Stimulated activated CD4-positive, alpha-beta T cell treated with anti-CD3 and anti-CD28 coated beads, TNF-alpha, amount 100 ng/mL, for 4 hours (primary cell): ENCODE measurements at regions not wholly inside any gene's neighbourhood (a gene's known extent, or its start where the extent isn't known, plus 50 kb on each side); places are given as distances from the start of the nearest gene placed in this dataset.

ENCODE experiments used
- DNase-seq, 3 experiments: peaks; one replicate each; pipeline ENCODE4 v3.0.0-alpha.2; 2020; ENCODE audit warnings: low read depth in 3 of 3

DNA sequence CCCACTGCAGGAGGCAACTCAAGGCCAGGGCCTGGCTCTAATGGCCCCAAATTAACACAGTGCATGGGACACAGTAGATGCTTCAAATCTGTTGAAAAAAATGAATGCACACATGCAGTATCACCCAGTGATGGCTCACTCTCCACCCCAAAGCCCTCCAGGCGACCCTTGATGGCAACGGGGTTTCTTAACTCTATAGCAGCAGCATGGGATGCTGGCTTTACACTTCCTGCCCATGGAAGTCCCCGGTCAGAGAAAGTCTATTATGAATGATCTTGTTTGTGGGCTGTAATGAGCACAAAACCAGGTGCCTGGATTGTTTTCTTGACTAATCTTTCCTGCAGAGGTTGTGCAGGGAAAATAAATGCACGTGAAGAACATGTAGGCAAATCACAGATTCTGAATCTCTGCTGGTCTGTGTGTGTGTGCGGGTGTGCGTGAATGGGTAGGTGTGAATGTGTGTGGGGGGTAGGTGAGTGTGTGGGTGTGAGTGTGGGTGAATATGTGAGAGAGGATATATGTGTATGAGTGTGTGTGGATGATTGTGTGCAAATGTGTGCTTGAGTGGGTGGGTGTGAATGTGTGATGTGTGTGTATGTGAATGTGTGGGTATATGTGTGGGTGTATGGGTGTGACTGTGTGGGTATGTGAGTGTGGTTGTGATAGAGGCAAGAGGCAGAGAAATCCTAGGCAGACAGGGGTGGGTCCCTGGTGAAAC, 60.1 kb upstream of the MLN start:
- DNase-seq, result peak in 1 of 3 experiments; percentile 7

DNA sequence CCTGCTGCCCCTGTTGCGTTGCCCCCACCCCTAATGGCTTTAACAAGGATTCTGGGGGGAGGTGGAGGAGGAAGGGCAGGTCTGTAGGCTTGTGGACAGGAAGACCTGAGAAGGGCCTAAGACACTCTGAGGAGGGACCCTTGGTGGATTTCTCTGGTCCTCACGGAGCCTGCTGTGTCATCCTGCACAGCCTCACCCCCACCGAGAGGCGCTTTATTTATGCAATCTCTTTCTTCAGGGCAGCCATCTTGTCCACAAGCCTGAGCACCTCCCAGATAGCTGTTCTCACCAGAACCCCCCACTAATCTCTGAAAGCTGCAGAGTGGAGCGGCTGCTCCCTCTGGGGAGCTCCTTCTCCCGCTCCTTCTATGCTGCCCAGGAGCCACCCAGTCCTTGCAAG, 59.3 kb upstream of the MLN start:
- no peak for DNase-seq

DNA sequence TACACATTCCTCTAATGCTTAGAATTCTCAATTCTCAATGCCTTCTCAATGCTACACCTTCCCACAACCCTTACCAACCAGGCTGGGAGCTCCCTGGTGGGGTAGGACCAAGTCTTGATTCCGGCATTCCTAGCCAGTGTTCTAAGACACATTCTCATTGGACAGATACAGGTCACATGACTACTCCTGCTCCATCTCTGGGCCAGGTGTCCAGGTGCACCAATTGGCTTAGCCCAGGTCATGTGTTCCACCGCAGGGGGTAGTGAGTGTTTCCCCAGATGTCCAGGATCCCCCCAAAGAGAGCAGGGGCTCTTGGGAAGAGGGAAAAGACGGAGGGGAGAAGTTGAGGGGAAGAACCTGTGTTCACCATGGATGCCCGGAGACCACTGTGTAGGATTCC, 58.7 kb upstream of the MLN start:
- DNase-seq, result no peak

DNA sequence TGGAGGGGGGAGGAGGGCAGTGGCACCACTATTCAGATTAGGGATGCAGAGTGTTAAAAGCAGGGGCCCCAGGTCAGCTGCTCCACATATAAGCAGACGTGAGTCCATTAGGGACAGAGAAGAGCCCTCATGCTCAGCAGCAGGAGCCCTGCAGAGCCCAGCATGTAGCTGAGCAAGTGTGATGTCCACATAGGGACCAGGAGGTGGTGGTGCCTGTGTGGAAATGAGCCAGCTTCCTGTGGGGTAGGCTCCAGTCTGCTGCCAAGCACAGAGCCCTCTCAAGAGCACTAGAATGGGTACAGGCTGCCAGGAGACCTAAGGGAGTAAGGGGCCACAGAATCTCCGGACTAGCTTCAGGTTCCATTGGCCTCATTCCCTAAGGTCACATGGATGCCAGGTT, 57.9 kb upstream of the MLN start:
- no peak for DNase-seq

DNA sequence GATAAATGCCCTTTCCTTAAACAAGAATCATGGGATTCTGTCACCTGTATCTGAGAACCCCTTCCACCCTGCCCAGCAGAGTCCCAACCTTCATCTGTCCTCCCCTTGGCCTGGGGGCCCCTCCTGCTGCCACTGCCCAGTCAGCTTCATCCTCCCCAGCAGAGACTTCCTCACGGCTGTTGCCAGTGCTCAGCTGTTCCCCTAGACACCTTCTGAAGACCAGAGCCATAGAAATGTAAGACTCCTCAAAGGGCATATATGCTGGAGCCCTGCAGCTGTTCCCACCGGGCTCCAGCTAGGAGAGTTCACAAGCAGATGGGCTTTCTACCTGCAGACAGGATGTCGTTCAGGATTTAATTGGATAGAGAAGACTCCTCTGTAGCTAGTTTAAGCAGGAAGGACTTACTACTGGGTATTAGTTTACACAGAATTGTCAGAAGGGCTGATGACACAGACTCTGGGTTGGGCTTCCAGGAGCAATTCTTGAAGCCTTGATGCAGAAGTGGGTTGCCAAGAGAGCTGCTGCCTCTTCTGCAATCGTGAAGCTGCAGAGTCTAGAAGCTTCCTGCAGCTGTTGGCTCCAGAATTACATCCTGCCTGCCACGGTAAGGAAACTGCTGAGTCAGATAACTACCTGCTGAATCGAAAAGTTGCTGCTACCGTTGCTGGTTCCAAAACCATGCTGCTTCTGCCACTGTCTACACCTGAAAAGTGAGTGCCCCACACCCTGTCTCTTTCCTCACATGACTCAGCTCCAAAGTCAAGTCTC, 57.1 kb upstream of the MLN start:
- DNase-seq, result no peak

DNA sequence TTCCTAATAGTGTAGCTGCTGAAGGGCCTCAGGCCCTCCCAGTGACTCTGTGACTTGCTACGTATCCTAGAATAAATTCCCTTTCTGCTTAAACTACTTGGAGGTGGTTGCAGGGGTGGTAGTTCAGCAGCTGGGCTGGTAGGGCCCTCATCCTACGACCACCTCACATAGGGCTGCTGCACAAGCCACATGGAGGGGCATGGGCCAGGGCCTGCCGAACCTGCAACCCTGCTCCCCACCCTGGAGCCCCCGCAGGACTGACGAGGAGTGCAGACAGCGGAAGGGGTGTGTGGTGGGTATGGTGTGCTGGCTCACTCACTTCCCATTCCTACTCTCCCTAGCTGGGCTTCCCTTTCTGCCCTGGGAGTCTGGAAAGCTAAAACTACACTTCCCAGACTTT, 56.2 kb upstream of the MLN start:
- no peak for DNase-seq

DNA sequence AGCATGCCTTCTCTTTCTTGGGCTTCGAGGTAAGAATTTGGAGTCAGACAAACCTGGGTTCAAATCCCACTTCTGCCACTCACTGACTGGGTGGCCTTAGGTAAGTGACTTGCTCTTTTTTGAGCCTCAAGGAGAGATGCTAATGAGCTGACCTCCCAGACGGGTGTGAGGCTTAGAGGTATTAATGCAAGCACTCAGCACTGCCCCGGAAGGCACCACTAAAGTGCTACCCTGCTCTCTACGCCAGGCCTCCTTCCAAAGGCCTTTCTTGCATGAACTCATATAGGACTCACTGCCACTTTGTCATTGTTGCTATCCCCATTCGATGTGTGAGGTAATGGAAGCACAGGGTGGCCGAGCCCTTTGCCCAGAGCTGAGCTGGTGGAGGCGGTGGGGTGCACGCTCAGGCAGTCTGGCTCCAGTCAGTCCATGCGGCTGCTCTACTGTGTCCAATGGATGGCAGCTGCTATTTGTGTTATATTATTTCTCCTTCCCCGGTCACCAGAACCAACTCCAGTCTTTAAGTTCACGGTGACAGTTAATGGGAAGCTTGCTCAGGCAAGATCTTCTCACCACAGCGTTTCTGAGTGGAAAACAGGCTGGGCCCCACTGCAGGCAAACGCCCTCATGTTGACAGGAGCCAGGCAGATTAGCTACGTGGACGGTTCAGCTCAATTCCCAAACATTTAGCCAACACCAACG, 55.2 kb upstream of the MLN start:
- no peak for DNase-seq

DNA sequence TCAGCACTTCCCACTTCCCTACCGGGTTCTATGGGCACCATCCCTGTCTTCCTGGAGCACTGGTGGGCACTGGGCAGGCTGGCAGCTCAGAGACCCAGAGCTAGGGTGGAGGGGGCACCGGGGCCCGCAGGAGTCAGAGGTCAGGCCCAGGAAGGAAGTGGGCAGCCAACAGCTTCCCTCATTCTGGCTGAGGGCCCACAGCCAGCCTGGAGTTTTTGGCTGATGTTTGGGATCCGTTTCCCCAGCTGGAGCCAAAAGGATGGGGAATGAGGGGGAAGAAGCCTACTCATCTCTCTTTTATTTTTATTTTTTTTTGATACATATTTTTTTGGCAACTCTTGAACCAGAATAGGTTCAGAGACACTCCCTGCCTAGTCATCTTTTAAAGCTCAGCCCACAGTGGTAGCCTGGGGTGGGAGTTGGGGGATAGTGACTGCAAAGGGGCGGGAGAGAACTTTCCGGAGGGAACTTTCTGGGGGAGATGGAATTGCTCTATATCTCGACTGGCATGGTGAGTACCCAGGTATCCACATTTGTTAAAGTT, 54.2 kb upstream of the MLN start:
- DNase-seq, result no peak

DNA sequence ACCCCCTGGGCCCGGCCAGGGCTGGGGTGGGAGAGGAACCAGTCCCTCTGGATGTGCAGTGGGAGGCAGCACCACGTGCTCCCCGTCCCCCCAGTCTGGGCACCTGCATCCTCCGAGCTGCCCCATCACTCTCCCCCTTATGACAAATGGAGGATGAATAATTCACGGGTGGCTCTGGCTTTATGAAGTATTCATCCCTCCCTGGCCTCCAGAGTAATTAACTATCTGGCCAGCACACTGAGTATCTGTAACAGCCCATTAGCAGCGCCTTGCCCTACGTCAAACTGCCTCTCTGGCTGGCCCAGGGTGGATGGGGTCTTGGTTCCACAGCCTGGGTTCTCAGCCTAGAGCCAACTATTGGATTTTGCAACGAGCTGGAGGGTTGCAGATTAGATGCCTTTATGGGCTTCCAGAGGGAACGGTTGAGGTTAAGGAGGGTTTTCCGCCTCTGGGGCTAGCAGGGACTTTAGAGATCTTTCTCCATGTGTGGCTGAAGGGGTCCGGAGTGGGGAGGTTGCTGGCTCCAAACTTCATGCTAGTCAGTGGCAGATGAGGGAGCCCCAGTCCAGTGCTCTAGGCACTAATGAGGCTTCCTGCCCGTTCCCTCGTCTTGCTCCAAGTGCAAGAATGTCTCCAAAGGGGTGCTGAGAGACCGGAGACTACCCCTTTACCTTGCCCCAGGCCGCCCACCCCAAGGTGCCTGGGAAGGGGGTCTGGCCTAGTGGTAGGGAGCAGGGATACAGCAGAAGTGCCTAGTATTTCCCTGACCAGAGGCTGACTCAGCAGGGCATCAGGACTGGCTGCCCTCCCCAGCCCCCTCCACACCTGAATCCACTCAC, 53.5 kb upstream of the MLN start:
- no peak for DNase-seq

DNA sequence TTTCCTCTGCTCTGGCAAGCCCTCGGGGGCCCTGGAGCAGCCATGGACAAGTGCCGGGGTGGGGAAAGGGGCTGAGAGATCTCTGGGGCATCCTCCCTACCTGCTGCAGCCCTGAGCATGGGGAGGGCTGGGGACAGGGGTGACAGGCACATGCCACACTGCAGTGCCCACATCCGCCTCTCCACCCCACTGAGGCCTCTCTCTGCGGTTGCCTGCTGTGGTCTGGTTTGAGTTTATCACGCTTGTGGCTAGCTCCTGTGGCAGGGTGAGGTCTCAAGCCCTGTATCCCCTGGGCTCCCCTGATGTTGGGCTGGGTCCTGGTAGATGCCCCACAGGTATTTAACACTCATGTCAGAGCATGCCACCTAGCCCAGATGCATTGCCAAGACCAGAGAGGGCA, 52.9 kb upstream of the MLN start:
- peak in 2 of 3 experiments; percentile 12 to 34 for DNase-seq

DNA sequence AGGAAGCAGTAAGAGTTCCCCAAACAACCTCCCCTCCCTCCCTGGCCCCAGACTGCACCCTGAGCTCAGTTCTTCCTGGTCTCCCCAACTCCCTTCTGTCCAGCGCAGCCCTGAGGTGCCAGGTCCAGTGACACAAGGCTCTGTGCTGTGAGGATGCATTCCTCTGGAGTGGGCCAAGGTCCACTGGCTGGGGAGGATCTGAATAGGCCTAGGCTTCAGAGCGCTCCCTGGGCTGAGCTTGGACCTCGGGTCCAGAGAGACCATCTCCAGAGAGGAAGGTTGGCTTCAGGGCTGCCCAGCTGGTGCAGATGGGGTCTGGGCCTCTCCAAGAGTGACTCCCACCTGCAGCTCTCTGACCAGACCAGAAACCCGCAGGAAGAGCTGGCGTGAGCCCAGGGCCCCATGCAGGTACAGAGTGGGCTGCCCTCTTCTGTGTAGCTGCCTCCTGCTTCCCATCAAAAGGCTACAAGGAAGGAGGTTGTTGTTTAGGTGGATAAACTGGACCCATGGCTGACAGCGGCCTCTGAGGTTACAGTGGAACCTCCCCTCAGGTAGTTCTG, 52.3 kb upstream of the MLN start:
- DNase-seq, result no peak

DNA sequence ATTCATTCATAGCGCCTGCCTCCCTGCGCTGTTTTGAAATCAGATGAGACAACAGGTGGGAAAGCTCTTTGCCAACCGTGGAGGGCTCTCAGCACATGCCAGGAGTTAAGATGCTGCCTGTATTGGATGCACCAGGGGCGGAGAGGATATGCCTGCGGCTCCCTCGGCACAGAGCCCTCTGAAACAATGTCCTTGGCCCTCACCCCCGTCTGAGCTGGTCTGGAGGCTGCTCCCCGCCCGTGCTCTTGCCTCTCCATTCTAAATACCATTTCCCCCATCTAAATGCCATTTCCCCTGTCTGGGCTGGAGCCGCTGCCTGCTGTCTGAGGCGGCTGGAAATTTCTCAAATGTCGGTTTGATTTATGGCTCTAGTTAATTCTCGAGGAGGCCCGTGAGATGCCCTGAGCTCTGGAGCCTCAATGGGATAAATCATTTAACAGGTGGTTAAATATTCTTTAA, 50.8 kb upstream of the MLN start:
- DNase-seq, result no peak

DNA sequence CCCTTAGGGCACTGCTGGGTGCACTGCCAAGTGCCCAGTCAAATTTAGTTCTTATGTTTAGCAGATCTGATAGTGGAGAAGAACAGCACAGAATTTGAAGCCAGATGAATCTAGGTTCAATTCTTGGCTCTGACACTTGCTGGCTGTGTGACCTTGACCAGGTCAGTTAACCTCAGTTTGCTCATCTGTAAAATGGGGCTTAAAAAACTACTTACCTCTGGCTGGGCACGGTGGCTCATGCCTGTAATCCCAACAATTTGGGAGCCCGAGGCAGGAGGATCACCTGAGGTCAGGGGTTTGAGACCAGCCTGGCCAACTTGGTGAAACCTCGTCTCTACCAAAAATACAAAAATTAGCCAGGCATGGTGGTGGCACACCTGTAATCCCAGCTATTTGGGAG, 49.9 kb upstream of the MLN start:
- no peak for DNase-seq
